Transverse colon (tissue), 3 donors: ENCODE measurements at regions not wholly inside any gene's neighbourhood (a gene's known extent, or its start where the extent isn't known, plus 50 kb on each side); places are given as distances from the start of the nearest gene placed in this dataset.

Source experiments
- EP300 ChIP-seq: sonication (generic); formaldehyde crosslinking; IDR thresholded peaks from one replicate; pipeline ENCODE4 v1.6.1; 2017; ENCODE audit warnings: antibody characterized with exemption, low read depth
- POLR2A ChIP-seq: fragments of 450-650 bp; IDR thresholded peaks from one replicate; pipeline ENCODE4 v1.6.1; 2016; ENCODE audit warnings: antibody characterized with exemption, mild to moderate bottlenecking, moderate library complexity
- TF ChIP-seq, protein P1 (sequence below), 5 experiments: fragments of 200-600 bp in 3 of 5; fragments of 450-650 bp in 2 of 5; sonication (generic) in 3 of 5; IDR thresholded peaks; 1 replicate in 2 of 5; 2 replicates in 3 of 5; pipeline ENCODE4 v1.5.1; 2016 to 2017; ENCODE audit warnings: antibody characterized with exemption in 5 of 5, inconsistent platforms in 3 of 5, mild to moderate bottlenecking in 2 of 5, moderate library complexity in 1 of 5

GRCh38 chr12:132439333-132439904 lies 50.5 kb upstream of the FBRSL1 start:
- TF ChIP-seq, protein P1, sequence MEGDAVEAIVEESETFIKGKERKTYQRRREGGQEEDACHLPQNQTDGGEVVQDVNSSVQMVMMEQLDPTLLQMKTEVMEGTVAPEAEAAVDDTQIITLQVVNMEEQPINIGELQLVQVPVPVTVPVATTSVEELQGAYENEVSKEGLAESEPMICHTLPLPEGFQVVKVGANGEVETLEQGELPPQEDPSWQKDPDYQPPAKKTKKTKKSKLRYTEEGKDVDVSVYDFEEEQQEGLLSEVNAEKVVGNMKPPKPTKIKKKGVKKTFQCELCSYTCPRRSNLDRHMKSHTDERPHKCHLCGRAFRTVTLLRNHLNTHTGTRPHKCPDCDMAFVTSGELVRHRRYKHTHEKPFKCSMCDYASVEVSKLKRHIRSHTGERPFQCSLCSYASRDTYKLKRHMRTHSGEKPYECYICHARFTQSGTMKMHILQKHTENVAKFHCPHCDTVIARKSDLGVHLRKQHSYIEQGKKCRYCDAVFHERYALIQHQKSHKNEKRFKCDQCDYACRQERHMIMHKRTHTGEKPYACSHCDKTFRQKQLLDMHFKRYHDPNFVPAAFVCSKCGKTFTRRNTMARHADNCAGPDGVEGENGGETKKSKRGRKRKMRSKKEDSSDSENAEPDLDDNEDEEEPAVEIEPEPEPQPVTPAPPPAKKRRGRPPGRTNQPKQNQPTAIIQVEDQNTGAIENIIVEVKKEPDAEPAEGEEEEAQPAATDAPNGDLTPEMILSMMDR (IDR thresholded peaks at IDR 0.05) = no peak
- no peak for TF ChIP-seq POLR2A
- no peak for TF ChIP-seq EP300
